ENCODE measurements at regions not wholly inside any gene's neighbourhood (a gene's known extent, or its start where the extent isn't known, plus 50 kb on each side); places are given as distances from the start of the nearest gene placed in this dataset.

DNA sequence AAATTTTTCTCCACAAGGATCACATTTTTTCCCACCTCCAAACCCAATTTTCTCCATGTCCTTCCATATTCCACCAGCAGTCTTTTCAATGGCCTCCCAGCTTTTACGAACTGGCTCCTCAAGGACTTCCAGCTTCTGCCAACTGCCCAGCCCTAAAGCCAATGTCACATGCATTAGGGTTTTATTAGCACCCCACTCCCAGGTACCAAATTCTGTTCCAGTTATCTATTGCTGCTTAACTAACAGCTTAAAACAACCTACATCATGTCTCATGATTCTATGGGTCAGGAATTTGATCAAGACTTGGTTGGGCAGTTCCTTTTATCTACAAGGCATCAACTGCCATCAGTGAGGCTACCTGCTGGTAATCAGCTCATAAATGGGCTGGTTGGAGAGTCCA, 151.3 kb downstream of the SPTSSA start:
- ATAC-seq (no peak), DNase-seq (no peak)
- 92 to 95% (median 95%) methylated on average over 1 of the region's 1 CpG for WGBS, 4 donors
- Histone ChIP-seq H3K36me3 (no peaks in the 10 kb centered on the region), H3K9me3 (no peaks in the 10 kb centered on the region), H3K4me3 (no peak overlapping the region), H3K4me1 (peaks cover 0 to 6% (median 0%) of the 10 kb centered on the region in 12 donors), H3K27ac (no peak overlapping the region), H3K27me3 (no peaks in the 10 kb centered on the region)
- intact Hi-C loops (cut with DNase I) = loop anchor here in 1 of 10 donors (10.0 kb wide), 1 partner anchor 1736 kb away; no protein-coding TSS in a partner anchor
- no peak for TF ChIP-seq POLR2A (IDR thresholded peaks at IDR 0.05)
- TF ChIP-seq, protein P1, sequence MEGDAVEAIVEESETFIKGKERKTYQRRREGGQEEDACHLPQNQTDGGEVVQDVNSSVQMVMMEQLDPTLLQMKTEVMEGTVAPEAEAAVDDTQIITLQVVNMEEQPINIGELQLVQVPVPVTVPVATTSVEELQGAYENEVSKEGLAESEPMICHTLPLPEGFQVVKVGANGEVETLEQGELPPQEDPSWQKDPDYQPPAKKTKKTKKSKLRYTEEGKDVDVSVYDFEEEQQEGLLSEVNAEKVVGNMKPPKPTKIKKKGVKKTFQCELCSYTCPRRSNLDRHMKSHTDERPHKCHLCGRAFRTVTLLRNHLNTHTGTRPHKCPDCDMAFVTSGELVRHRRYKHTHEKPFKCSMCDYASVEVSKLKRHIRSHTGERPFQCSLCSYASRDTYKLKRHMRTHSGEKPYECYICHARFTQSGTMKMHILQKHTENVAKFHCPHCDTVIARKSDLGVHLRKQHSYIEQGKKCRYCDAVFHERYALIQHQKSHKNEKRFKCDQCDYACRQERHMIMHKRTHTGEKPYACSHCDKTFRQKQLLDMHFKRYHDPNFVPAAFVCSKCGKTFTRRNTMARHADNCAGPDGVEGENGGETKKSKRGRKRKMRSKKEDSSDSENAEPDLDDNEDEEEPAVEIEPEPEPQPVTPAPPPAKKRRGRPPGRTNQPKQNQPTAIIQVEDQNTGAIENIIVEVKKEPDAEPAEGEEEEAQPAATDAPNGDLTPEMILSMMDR (IDR thresholded peaks at IDR 0.05) = no peak

GRCh38 chr14:34303811-34304210, 158.2 kb downstream of the SPTSSA start:
- Histone ChIP-seq H3K4me3 (no peak overlapping the region), H3K36me3 (no peaks in the 10 kb centered on the region), H3K27ac (no peak overlapping the region), H3K4me1 (no peaks in the 10 kb centered on the region), H3K9me3 (no peaks in the 10 kb centered on the region), H3K27me3 (no peaks in the 10 kb centered on the region)
- DNase-seq (no peak), ATAC-seq (no peak)
- WGBS, 4 donors = 87 to 97% (median 94%) methylated on average over 2 of the region's 2 CpGs
- intact Hi-C loops (cut with DNase I) = loop anchor here in 9 of 10 donors (5.0 to 10.0 kb wide), 9 partner anchors 72 to 1729 kb away; no protein-coding TSS in a partner anchor
- TF ChIP-seq, protein P1 (IDR thresholded peaks at IDR 0.05) = no peak
- TF ChIP-seq POLR2A (IDR thresholded peaks at IDR 0.05) = no peak

GRCh38 chr14:34302654-34303053, 159.4 kb downstream of the SPTSSA start:
- intact Hi-C loops (cut with DNase I) = loop anchor here in 9 of 10 donors (5.0 to 10.0 kb wide), 9 partner anchors 70 to 1728 kb away; no protein-coding TSS in a partner anchor
- H3K4me1 ChIP-seq = no peaks in the 10 kb centered on the region
- no peak for TF ChIP-seq POLR2A (IDR thresholded peaks at IDR 0.05)
- TF ChIP-seq, protein P1 (IDR thresholded peaks at IDR 0.05) = no peak
- H3K27me3 ChIP-seq = no peaks in the 10 kb centered on the region
- no peaks in the 10 kb centered on the region for H3K36me3 ChIP-seq
- ATAC-seq (peak in 3 of 4 donors; percentile 22 to 37 (median 24)), DNase-seq (no peak)
- H3K9me3 ChIP-seq = no peaks in the 10 kb centered on the region
- 40 to 61% (median 54%) methylated on average over 3 to 6 of the region's 6 CpGs for WGBS, 4 donors
- no peak overlapping the region for H3K4me3 ChIP-seq
- no peak overlapping the region for H3K27ac ChIP-seq

DNA sequence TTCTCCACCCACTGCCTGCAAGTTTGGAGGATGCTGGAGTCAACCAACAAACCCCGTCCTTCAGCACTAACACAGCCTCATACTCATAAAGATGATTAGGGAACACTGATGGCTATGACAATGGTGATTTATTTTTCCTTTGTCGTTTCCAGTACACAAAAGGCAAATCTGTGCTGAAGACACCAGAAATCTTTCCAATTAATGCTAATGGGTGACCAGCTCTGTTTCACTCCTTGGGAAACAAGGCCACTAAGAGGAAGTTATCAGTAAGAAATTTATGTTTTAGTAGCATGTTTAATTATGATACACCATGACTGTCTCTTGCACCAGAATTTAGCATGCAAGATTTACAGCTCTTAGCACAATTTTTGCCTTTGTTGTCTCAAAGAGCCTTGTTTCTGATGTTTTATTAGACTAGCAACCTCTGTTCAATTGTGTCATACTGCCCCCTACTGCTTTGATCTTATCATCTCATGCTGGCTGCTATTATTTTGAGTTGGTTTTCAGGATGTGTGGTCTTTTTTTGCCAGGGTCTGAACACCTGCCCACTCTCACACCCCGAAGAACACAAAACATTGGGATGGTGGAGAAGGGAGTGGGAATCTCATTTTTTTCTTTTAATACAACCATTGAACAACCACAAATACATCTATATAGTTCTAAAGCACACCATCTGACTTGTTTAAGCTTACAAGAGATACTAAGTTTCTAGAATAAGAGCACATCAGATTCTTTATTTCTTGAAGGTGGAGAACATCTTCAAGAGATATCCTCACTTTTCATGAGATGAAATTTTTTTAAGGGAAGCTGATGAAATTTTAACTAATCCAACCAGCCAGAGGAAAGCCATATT, 160.9 kb downstream of the SPTSSA start:
- TF ChIP-seq POLR2A (IDR thresholded peaks at IDR 0.05) = no peak
- TF ChIP-seq, protein P1 (IDR thresholded peaks at IDR 0.05) = peak; percentile 46 to 74 (median 62)
- ATAC-seq (peak in 3 of 4 donors; percentile 38 to 70 (median 45)), DNase-seq (no peak)
- 50 to 67% (median 54%) methylated on average over 3 of the region's 3 CpGs for WGBS, 4 donors
- Histone ChIP-seq H3K27ac (no peak overlapping the region), H3K4me3 (no peak overlapping the region), H3K36me3 (no peaks in the 10 kb centered on the region), H3K27me3 (no peaks in the 10 kb centered on the region), H3K9me3 (no peaks in the 10 kb centered on the region), H3K4me1 (no peaks in the 10 kb centered on the region)
- intact Hi-C loops (cut with DNase I) = loop anchor here (1.0 to 10.0 kb wide), 12 partner anchors 69 to 1726 kb away; no protein-coding TSS in a partner anchor

Data from heart left ventricle (tissue), 16 donors.